HL-60 (cell line): ENCODE measurements at regions not wholly inside any gene's neighbourhood (a gene's known extent, or its start where the extent isn't known, plus 50 kb on each side); places are given as distances from the start of the nearest gene placed in this dataset.

Experiments
- CTCF ChIP-seq: IDR thresholded peaks from one replicate; pipeline ENCODE4 v1.5.1; 2011; ENCODE audit warnings: low read length, control low read depth, inconsistent platforms; ENCODE audit not compliant: insufficient read depth
- GABPA ChIP-seq: IDR thresholded peaks from 2 replicates; pipeline ENCODE4 v1.6.1; 2012; ENCODE audit warnings: low read depth
- POLR2AphosphoS5 ChIP-seq: IDR thresholded peaks from 2 replicates; pipeline ENCODE4 v1.6.1; 2012; ENCODE audit warnings: low read depth
- REST ChIP-seq: IDR thresholded peaks from 2 replicates; pipeline ENCODE4 v1.6.1; 2012; ENCODE audit warnings: low read depth; ENCODE audit not compliant: insufficient replicate concordance
- SPI1 ChIP-seq: IDR thresholded peaks from 2 replicates; pipeline ENCODE4 v1.6.1; 2012; ENCODE audit warnings: low read depth, mild to moderate bottlenecking, borderline replicate concordance

GRCh38 chr20:50434653-50435396 is 75.4 kb upstream of the PTPN1 start:
- TF ChIP-seq CTCF (no peak), REST (no peak), POLR2AphosphoS5 (no peak), GABPA (no peak), SPI1 (no peak)
